GM13977 (cell line): ENCODE measurements at regions not wholly inside any gene's neighbourhood (a gene's known extent, or its start where the extent isn't known, plus 50 kb on each side); places are given as distances from the start of the nearest gene placed in this dataset.
"Not testable (repeated sequence)": the region's sequence is repeated elsewhere in the genome, so short reads cannot be mapped to it uniquely, and the experiment has no call there.

ENCODE experiments used
- DNase-seq: peaks from one replicate; pipeline ENCODE4 v3.0.0; 2012; ENCODE audit warnings: low spot score
- in situ Hi-C: fragments of 300-500 bp; cut with MboI; formaldehyde crosslinking; loops from one replicate; pipeline ENCODE4 v1.12.0; 2022; ENCODE audit warnings: low sequenced_read_pairs, low pct_unique_long_range_greater_than_20kb, mixed read lengths, inconsistent platforms; ENCODE audit not compliant: unreplicated experiment
- TF ChIP-seq, protein P1 (sequence below): IDR thresholded peaks from 2 replicates; pipeline ENCODE4 v1.5.1; 2012; ENCODE audit warnings: mild to moderate bottlenecking, control low read depth; ENCODE audit not compliant: insufficient read depth; ENCODE audit errors: extremely low read depth, missing control alignments

DNA sequence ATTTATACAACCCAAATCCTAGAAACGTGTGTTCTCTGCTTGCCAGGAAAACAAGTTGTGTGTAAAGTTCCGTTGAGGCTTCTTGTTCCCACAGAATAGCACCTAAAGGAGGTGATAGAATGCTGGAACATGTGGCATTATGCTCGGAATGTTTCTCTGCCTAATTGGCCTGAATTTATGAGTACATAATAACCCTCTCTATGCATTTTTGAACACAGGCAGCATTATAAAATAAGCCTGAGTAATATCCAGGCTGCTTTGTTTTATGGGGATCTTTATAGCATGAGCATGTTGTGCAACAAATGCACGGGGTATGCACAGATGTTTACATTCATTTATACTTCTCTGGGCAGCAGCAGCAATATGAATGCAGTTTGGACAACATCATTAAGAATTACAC lies 385.7 kb downstream of the MBD2 start:
- in situ Hi-C loops: no loop called here
- TF ChIP-seq, protein P1, sequence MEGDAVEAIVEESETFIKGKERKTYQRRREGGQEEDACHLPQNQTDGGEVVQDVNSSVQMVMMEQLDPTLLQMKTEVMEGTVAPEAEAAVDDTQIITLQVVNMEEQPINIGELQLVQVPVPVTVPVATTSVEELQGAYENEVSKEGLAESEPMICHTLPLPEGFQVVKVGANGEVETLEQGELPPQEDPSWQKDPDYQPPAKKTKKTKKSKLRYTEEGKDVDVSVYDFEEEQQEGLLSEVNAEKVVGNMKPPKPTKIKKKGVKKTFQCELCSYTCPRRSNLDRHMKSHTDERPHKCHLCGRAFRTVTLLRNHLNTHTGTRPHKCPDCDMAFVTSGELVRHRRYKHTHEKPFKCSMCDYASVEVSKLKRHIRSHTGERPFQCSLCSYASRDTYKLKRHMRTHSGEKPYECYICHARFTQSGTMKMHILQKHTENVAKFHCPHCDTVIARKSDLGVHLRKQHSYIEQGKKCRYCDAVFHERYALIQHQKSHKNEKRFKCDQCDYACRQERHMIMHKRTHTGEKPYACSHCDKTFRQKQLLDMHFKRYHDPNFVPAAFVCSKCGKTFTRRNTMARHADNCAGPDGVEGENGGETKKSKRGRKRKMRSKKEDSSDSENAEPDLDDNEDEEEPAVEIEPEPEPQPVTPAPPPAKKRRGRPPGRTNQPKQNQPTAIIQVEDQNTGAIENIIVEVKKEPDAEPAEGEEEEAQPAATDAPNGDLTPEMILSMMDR: no peak
- DNase-seq: no peak

DNA sequence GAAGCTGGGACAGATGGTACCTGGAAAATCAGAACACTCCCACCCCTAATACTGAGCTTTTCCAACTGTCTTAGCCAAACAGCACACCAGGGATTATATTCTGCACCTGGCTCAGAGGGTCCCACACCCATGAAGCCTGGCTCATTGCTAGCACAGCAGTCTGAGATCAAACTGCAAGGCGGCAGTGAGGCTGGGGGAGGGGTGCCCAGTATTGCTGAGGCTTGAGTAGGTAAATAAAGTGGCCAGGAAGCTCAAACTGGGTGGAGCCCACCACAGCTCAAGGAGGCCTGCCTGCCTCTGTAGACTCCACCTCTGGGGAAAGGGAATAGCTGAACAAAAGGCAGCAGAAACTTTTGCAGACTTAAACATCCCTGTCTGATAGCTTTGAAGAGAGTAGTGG lies 403.3 kb downstream of the MBD2 start:
- in situ Hi-C loops, DNase-seq: not testable (repeated sequence)

DNA sequence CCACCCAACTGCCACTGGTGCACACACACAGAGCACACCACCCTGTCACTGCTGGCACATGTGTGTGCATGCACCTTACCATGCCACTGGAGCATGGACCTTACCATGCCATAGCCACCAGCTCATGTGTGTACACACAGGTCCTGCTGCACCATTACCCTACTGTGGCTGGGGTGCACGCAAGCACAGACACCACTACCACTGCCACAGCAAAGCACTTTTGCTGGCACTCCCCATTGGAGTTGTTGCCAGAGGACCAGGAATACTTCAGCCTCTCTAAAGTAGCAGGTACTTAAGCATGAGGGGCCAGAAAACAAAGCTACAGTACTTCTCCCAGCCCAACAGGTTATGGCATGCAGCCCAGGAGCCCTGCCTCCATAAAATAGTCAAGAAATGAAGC lies 404.8 kb downstream of the MBD2 start:
- DNase-seq: no peak
- in situ Hi-C loops: no loop called here
- TF ChIP-seq, protein P1: no peak

DNA sequence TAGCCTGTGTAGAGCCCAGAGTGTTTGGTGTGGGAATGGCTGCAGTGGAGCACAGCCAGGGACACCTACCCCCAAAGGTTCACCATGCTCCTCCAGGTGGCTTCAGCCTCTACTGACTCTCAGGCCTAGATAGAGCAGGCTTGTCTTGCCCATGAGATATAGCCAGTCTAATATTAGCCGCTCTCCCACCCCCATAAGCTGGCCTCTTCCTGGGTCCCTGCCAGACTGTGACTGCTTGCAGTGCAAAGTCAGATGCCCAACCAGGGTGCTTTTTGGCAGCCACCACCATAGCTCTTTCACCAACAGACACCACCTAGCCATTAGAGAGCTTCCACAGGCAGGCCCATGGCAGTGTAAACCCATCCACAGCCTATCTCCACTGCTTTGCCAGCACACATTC lies 405.3 kb downstream of the MBD2 start:
- in situ Hi-C loops: no loop called here
- no peak for DNase-seq
- TF ChIP-seq, protein P1: no peak

DNA sequence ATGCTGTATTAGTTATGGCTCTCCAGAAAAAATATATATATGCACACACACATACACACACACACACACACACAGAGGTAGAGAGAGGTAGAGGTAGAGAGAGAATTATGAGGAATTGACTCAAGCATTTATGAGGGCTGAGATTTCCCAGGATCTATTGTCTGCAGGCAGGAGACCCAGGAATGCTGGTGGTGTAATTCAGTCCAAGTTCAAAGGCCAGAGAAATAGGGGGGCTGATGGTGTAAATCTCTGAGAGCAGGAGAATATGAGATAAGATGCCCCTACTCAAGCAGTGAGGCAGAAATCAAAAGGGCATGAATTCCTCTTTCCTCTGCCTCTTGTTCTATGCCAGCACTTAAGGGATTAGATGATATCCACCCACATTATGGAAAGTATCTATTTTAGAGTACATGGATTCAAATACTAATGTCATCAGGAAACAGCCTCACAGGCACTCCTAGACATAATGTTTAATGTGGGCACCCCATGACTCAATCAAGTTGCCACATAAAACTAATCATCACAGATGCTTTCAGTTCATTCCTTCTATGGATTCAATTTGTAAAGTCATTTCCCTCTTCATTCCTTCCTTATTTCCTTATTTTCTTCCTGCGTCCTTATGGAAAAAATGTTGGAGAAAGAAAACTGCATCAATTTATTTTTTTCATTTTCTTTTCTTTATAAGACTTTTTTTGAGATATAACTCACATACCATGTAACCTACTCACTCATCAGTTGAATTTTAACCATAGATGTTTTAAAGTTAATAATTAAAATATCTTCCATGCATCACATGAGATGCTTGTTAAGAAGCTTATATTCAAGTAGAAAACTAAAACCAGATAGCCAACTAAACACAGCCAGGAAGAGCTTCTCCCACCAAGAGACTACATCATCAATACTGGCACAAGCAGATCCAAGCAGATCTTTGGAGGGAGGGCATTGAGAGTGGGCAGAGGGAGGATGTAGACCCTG lies 406.2 kb downstream of the MBD2 start:
- DNase-seq: no peak
- in situ Hi-C loops: no loop called here
- TF ChIP-seq, protein P1: no peak

DNA sequence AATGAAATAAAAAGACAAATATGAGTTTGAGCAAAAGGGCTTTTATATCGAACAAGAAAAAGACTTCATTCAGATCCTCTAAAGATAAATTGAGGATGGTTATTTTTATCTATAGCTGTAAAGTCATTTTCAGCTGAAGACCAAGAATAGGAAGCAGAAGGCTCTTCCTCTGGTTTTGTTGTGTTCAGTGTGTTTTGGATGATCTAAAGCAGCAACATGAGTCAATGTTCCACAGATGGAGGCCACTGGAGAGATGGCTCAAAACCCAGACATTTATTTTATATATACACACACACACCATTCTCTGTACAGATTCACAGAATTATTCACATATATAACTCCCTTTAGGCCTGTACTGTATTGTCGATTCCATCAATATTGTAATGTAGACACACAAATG lies 424.3 kb downstream of the MBD2 start:
- TF ChIP-seq, protein P1: no peak
- DNase-seq: no peak
- in situ Hi-C loops: no loop called here

DNA sequence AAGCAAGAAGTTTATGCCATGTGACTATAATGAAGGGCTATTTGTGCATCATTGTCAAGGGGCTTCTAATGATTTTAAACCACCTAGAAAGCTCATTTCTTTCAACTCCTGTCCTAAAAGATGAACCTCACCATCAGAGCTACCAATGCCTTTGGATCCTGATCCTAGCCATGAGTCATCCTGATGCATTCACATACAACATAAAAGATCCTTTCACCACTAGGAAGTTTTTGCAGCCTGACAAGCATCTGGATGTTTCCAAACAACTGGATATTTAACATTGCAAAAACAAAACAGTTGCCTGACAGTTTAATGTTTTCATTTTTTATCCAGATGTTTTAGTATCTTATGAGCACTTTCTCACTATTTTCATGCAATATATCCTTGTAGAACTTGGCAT lies 425.3 kb downstream of the MBD2 start:
- DNase-seq: no peak
- TF ChIP-seq, protein P1: no peak
- in situ Hi-C loops: no loop called here
